GM23338 (cell line): ENCODE measurements at regions not wholly inside any gene's neighbourhood (a gene's known extent, or its start where the extent isn't known, plus 50 kb on each side); places are given as distances from the start of the nearest gene placed in this dataset.

Experiments
- CREB1 ChIP-seq: fragments of 250-450 bp; sonication (Bioruptor Pico); IDR thresholded peaks from 2 replicates; pipeline ENCODE4 v1.5.0; 2020; ENCODE audit warnings: low read depth, mild to moderate bottlenecking, moderate library complexity
- CTCF ChIP-seq, 2 experiments: fragments of 200-600 bp in 1 of 2; sonication (generic) in 1 of 2; conservative IDR thresholded peaks; 2 replicates each; pipeline versions ENCODE4 v1.5.1 to v1.6.1; 2016 to 2017; ENCODE audit warnings: antibody characterized with exemption in 2 of 2, low read depth in 2 of 2, mild to moderate bottlenecking in 2 of 2, moderate library complexity in 1 of 2
- ETS1 ChIP-seq: IDR thresholded peaks from 2 replicates; pipeline ENCODE4 v1.6.1; 2016; ENCODE audit warnings: antibody characterized with exemption
- EZH2 ChIP-seq: fragments of 200-600 bp; sonication (generic); IDR thresholded peaks from one replicate; pipeline ENCODE4 v1.8.0; 2017; ENCODE audit warnings: antibody characterized with exemption, mild to moderate bottlenecking, low read depth; ENCODE audit not compliant: unreplicated experiment
- EZH2phosphoT487 ChIP-seq: fragments of 200-600 bp; sonication (generic); IDR thresholded peaks from one replicate; pipeline ENCODE4 v1.8.1; 2018; ENCODE audit warnings: antibody characterized with exemption; ENCODE audit not compliant: unreplicated experiment
- JUNB ChIP-seq: IDR thresholded peaks from one replicate; pipeline ENCODE4 v1.6.1; 2016; ENCODE audit warnings: antibody characterized with exemption; ENCODE audit not compliant: unreplicated experiment
- NANOG ChIP-seq: IDR thresholded peaks from 2 replicates; pipeline ENCODE4 v1.6.1; 2016; ENCODE audit warnings: antibody characterized with exemption, borderline replicate concordance
- POLR2AphosphoS5 ChIP-seq: IDR thresholded peaks from 2 replicates; pipeline ENCODE4 v1.6.1; 2016; ENCODE audit warnings: antibody characterized with exemption, low read depth
- ZNF114 ChIP-seq: fragments of 250-450 bp; sonication (Bioruptor Pico); IDR thresholded peaks from 2 replicates; pipeline ENCODE4 v1.5.0; 2020; ENCODE audit warnings: mild to moderate bottlenecking, moderate library complexity
- TF ChIP-seq, protein P1 (sequence below): IDR thresholded peaks from one replicate; pipeline ENCODE4 v1.6.1; 2018; ENCODE audit warnings: antibody characterized with exemption; ENCODE audit not compliant: unreplicated experiment

- TF ChIP-seq CTCF (conservative IDR thresholded peaks at IDR 0.05; ENCODE audit: low read depth in 2 of 2) (no peak), POLR2AphosphoS5 (no peak), EZH2 (no peak), EZH2phosphoT487 (no peak), ETS1 (no peak), JUNB (no peak), NANOG (no peak), CREB1 (CRISPR knock-in tag) (no peak), ZNF114 (no peak)
- TF ChIP-seq, protein P1, sequence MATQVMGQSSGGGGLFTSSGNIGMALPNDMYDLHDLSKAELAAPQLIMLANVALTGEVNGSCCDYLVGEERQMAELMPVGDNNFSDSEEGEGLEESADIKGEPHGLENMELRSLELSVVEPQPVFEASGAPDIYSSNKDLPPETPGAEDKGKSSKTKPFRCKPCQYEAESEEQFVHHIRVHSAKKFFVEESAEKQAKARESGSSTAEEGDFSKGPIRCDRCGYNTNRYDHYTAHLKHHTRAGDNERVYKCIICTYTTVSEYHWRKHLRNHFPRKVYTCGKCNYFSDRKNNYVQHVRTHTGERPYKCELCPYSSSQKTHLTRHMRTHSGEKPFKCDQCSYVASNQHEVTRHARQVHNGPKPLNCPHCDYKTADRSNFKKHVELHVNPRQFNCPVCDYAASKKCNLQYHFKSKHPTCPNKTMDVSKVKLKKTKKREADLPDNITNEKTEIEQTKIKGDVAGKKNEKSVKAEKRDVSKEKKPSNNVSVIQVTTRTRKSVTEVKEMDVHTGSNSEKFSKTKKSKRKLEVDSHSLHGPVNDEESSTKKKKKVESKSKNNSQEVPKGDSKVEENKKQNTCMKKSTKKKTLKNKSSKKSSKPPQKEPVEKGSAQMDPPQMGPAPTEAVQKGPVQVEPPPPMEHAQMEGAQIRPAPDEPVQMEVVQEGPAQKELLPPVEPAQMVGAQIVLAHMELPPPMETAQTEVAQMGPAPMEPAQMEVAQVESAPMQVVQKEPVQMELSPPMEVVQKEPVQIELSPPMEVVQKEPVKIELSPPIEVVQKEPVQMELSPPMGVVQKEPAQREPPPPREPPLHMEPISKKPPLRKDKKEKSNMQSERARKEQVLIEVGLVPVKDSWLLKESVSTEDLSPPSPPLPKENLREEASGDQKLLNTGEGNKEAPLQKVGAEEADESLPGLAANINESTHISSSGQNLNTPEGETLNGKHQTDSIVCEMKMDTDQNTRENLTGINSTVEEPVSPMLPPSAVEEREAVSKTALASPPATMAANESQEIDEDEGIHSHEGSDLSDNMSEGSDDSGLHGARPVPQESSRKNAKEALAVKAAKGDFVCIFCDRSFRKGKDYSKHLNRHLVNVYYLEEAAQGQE = no peak
These were observed 85.5 kb downstream of the FAS start for GRCh38 chr10:89076120-89076519.
